GM23338 (cell line): ENCODE measurements at regions not wholly inside any gene's neighbourhood (a gene's known extent, or its start where the extent isn't known, plus 50 kb on each side); places are given as distances from the start of the nearest gene placed in this dataset.

Experiments used
- ATAC-seq: fragments of 200-7000 bp; cut with Tn5 transposase; 3 replicates; pipeline ENCODE4 v1.9.1; 2020
- DNase-seq: peaks from one replicate; pipeline ENCODE4 v3.0.0-alpha.2; 2015; ENCODE audit warnings: low spot score
- H2AFZ ChIP-seq: fragments of 200-600 bp; sonication (generic); 2 replicates; pipeline ENCODE4 v1.8.0; 2016; ENCODE audit warnings: antibody characterized with exemption, mild to moderate bottlenecking, moderate library complexity
- H3F3A ChIP-seq: fragments of 200-600 bp; sonication (generic); replicated peaks from 2 replicates; pipeline ENCODE4 v1.8.0; 2017; ENCODE audit warnings: antibody characterized with exemption, mixed run types, low read depth
- H3K27ac ChIP-seq: fragments of 200-600 bp; sonication (generic); 2 replicates; pipeline ENCODE4 v1.6.1; 2016; ENCODE audit warnings: low read depth
- H3K27me3 ChIP-seq: fragments of 200-600 bp; sonication (generic); 2 replicates; pipeline ENCODE4 v1.8.0; 2016; ENCODE audit warnings: mild to moderate bottlenecking, mixed run types, moderate library complexity; ENCODE audit not compliant: insufficient read depth
- H3K36me3 ChIP-seq: fragments of 200-600 bp; sonication (generic); 2 replicates; pipeline ENCODE4 v1.8.0; 2016; ENCODE audit warnings: mild to moderate bottlenecking; ENCODE audit not compliant: insufficient read depth
- H3K4me1 ChIP-seq: fragments of 200-600 bp; sonication (generic); 2 replicates; pipeline ENCODE4 v1.8.0; 2016; ENCODE audit warnings: mild to moderate bottlenecking, moderate library complexity; ENCODE audit not compliant: insufficient read depth
- H3K4me2 ChIP-seq: fragments of 200-600 bp; sonication (generic); 2 replicates; pipeline ENCODE4 v1.7.1; 2017; ENCODE audit warnings: mixed run types
- H3K4me3 ChIP-seq: fragments of 200-600 bp; sonication (generic); 2 replicates; pipeline ENCODE4 v1.6.1; 2016; ENCODE audit warnings: mixed run types
- H3K79me2 ChIP-seq: fragments of 200-600 bp; sonication (generic); replicated peaks from 2 replicates; pipeline ENCODE4 v1.8.0; 2017; ENCODE audit warnings: mild to moderate bottlenecking; ENCODE audit not compliant: insufficient read depth
- H3K9me2 ChIP-seq: fragments of 200-600 bp; sonication (generic); 2 replicates; pipeline ENCODE4 v1.8.0; 2017; ENCODE audit not compliant: insufficient read depth
- H4K20me1 ChIP-seq: fragments of 200-600 bp; sonication (generic); replicated peaks from 2 replicates; pipeline ENCODE4 v1.8.0; 2017; ENCODE audit warnings: mild to moderate bottlenecking; ENCODE audit not compliant: insufficient read depth
- H3K27ac Mint-ChIP-seq: 2 replicates; pipeline ENCODE4 v1.8.0; 2020; ENCODE audit warnings: inconsistent platforms, mild to moderate bottlenecking, moderate library complexity, mixed read lengths
- H3K27me3 Mint-ChIP-seq: 3 replicates; pipeline ENCODE4 v1.8.0; 2022; ENCODE audit warnings: low read depth, mild to moderate bottlenecking, moderate library complexity, mixed read lengths, inconsistent platforms; ENCODE audit not compliant: insufficient read depth, poor library complexity
- H3K36me3 Mint-ChIP-seq: 3 replicates; pipeline ENCODE4 v1.8.0; 2021; ENCODE audit warnings: low read depth, mild to moderate bottlenecking, inconsistent platforms, moderate library complexity, mixed read lengths
- H3K4me1 Mint-ChIP-seq: 3 replicates; pipeline ENCODE4 v1.8.0; 2020; ENCODE audit warnings: mild to moderate bottlenecking, inconsistent platforms, mixed read lengths
- H3K4me3 Mint-ChIP-seq: 3 replicates; pipeline ENCODE4 v1.8.0; 2021; ENCODE audit warnings: moderate library complexity, mild to moderate bottlenecking, inconsistent platforms, mixed read lengths
- H3K9me3 Mint-ChIP-seq: 3 replicates; pipeline ENCODE4 v1.8.0; 2020; ENCODE audit warnings: moderate library complexity, mild to moderate bottlenecking, inconsistent platforms, mixed read lengths
- CREB1 ChIP-seq: fragments of 250-450 bp; sonication (Bioruptor Pico); IDR thresholded peaks from 2 replicates; pipeline ENCODE4 v1.5.0; 2020; ENCODE audit warnings: low read depth, mild to moderate bottlenecking, moderate library complexity
- EZH2 ChIP-seq: fragments of 200-600 bp; sonication (generic); IDR thresholded peaks from one replicate; pipeline ENCODE4 v1.8.0; 2017; ENCODE audit warnings: antibody characterized with exemption, mild to moderate bottlenecking, low read depth; ENCODE audit not compliant: unreplicated experiment
- EZH2phosphoT487 ChIP-seq: fragments of 200-600 bp; sonication (generic); IDR thresholded peaks from one replicate; pipeline ENCODE4 v1.8.1; 2018; ENCODE audit warnings: antibody characterized with exemption; ENCODE audit not compliant: unreplicated experiment
- JUNB ChIP-seq: IDR thresholded peaks from one replicate; pipeline ENCODE4 v1.6.1; 2016; ENCODE audit warnings: antibody characterized with exemption; ENCODE audit not compliant: unreplicated experiment
- NANOG ChIP-seq: IDR thresholded peaks from 2 replicates; pipeline ENCODE4 v1.6.1; 2016; ENCODE audit warnings: antibody characterized with exemption, borderline replicate concordance
- POLR2AphosphoS5 ChIP-seq: IDR thresholded peaks from 2 replicates; pipeline ENCODE4 v1.6.1; 2016; ENCODE audit warnings: antibody characterized with exemption, low read depth
- REST ChIP-seq: IDR thresholded peaks from one replicate; pipeline ENCODE4 v1.6.1; 2018; ENCODE audit warnings: antibody characterized with exemption; ENCODE audit not compliant: unreplicated experiment
- STAT1 ChIP-seq: IDR thresholded peaks from one replicate; pipeline ENCODE4 v1.6.1; 2016; ENCODE audit warnings: antibody characterized with exemption; ENCODE audit not compliant: unreplicated experiment
- ZNF114 ChIP-seq: fragments of 250-450 bp; sonication (Bioruptor Pico); IDR thresholded peaks from 2 replicates; pipeline ENCODE4 v1.5.0; 2020; ENCODE audit warnings: mild to moderate bottlenecking, moderate library complexity
- ZNF331 ChIP-seq: fragments of 250-450 bp; sonication (Bioruptor Pico); IDR thresholded peaks from 2 replicates; pipeline ENCODE4 v1.5.0; 2020; ENCODE audit warnings: low read depth, mild to moderate bottlenecking, moderate library complexity
- ZNF462 ChIP-seq: fragments of 250-450 bp; sonication (Bioruptor Pico); IDR thresholded peaks from 2 replicates; pipeline ENCODE4 v1.5.0; 2020; ENCODE audit warnings: mild to moderate bottlenecking, moderate library complexity
- TF ChIP-seq, protein P1 (sequence below), 2 experiments: fragments of 200-600 bp in 1 of 2; sonication (generic) in 1 of 2; conservative IDR thresholded peaks; 2 replicates each; pipeline versions ENCODE4 v1.5.1 to v1.6.1; 2016 to 2017; ENCODE audit warnings: antibody characterized with exemption in 2 of 2, low read depth in 2 of 2, mild to moderate bottlenecking in 2 of 2, moderate library complexity in 1 of 2
- TF ChIP-seq, protein P2 (sequence below): IDR thresholded peaks from 2 replicates; pipeline ENCODE4 v1.6.1; 2016; ENCODE audit warnings: antibody characterized with exemption

DNA sequence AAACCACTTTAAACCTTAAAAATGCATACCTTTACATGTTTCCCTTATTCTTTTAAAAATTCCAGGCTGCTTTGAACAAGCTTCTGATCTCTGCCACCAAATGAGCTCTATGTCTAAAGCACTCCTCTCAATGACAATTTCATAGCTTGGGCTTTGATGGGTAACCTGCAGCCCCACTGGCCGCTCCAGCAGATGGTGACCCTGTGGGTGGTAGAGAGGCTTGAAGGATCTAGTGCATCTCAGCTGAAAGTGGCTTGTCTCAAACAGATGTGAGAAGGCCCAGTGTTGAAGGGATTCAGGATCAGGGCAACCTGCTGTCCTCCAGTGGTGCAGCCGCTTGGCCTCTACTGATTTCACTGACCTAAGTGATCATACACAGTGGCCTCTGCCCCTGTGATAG is 84.7 kb upstream of the IRF2BP2 start:
- Histone ChIP-seq H3K79me2 (no peaks in the 10 kb centered on the region), H3K27ac (no peak overlapping the region), H3F3A (no peaks in the 10 kb centered on the region), H3K27me3 (no peaks in the 10 kb centered on the region), H2AFZ (no peak overlapping the region), H3K36me3 (no peaks in the 10 kb centered on the region), H3K4me3 (no peak overlapping the region), H3K4me1 (no peaks in the 10 kb centered on the region), H3K9me2 (0 out of 2 replicates have a peak, but pooled peaks cover 6% of the 10 kb centered on the region), H3K4me2 (no peak overlapping the region), H4K20me1 (no peaks in the 10 kb centered on the region)
- H3K27me3 Mint-ChIP-seq, result no peaks in the 10 kb centered on the region
- H3K36me3 Mint-ChIP-seq, result no peaks in the 10 kb centered on the region
- H3K9me3 Mint-ChIP-seq, result no peaks in the 10 kb centered on the region; the same call in 2 of the 3 replicates
- H3K27ac Mint-ChIP-seq, result no peak overlapping the region
- H3K4me1 Mint-ChIP-seq, result no peaks in the 10 kb centered on the region
- DNase-seq, result no peak
- ATAC-seq, result no peak
- no peak for TF ChIP-seq ZNF114 (CRISPR knock-in tag)
- TF ChIP-seq, protein P1, sequence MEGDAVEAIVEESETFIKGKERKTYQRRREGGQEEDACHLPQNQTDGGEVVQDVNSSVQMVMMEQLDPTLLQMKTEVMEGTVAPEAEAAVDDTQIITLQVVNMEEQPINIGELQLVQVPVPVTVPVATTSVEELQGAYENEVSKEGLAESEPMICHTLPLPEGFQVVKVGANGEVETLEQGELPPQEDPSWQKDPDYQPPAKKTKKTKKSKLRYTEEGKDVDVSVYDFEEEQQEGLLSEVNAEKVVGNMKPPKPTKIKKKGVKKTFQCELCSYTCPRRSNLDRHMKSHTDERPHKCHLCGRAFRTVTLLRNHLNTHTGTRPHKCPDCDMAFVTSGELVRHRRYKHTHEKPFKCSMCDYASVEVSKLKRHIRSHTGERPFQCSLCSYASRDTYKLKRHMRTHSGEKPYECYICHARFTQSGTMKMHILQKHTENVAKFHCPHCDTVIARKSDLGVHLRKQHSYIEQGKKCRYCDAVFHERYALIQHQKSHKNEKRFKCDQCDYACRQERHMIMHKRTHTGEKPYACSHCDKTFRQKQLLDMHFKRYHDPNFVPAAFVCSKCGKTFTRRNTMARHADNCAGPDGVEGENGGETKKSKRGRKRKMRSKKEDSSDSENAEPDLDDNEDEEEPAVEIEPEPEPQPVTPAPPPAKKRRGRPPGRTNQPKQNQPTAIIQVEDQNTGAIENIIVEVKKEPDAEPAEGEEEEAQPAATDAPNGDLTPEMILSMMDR (conservative IDR thresholded peaks at IDR 0.05; ENCODE audit: low read depth in 2 of 2), result no peak
- TF ChIP-seq EZH2phosphoT487, result no peak
- TF ChIP-seq ZNF331 (CRISPR knock-in tag), result no peak
- TF ChIP-seq ZNF462, result no peak
- no peak for TF ChIP-seq STAT1
- TF ChIP-seq REST, result no peak
- no peak for TF ChIP-seq JUNB
- TF ChIP-seq, protein P2, sequence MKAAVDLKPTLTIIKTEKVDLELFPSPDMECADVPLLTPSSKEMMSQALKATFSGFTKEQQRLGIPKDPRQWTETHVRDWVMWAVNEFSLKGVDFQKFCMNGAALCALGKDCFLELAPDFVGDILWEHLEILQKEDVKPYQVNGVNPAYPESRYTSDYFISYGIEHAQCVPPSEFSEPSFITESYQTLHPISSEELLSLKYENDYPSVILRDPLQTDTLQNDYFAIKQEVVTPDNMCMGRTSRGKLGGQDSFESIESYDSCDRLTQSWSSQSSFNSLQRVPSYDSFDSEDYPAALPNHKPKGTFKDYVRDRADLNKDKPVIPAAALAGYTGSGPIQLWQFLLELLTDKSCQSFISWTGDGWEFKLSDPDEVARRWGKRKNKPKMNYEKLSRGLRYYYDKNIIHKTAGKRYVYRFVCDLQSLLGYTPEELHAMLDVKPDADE, result no peak
- TF ChIP-seq CREB1, result no peak
- TF ChIP-seq NANOG, result no peak
- TF ChIP-seq POLR2AphosphoS5, result no peak
- no peak for TF ChIP-seq EZH2
- H3K4me3 Mint-ChIP-seq, result no peak overlapping the region
